GF-D8 (cell line): ENCODE measurements at regions not wholly inside any gene's neighbourhood (a gene's known extent, or its start where the extent isn't known, plus 50 kb on each side); places are given as distances from the start of the nearest gene placed in this dataset.
"Not testable (repeated sequence)": the region's sequence is repeated elsewhere in the genome, so short reads cannot be mapped to it uniquely, and the experiment has no call there.

Experiments used
- DNase-seq: peaks from one replicate; lab custom pipeline; 2025; lab: John Stamatoyannopoulos, UW

DNA sequence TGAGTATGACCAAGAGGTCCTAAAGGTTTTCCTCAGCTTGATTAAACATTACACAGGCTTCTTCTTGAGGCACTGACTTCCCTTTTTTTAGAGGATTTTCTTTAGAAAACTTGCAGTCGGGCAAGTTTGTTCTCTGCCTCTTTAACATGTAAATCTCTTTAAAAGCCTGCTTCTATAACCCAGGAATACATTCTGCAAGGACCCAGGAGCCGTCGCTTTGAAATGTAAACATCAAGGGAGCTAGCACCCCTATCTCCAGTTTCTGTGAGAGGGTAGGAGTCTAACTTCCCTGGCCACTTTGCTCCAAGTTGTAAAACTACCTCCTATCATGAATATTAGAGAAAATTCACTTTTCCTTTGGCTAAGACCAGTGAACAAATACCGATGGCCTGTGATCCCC, 201.5 kb upstream of the CPHXL start:
- DNase-seq, result no peak

DNA sequence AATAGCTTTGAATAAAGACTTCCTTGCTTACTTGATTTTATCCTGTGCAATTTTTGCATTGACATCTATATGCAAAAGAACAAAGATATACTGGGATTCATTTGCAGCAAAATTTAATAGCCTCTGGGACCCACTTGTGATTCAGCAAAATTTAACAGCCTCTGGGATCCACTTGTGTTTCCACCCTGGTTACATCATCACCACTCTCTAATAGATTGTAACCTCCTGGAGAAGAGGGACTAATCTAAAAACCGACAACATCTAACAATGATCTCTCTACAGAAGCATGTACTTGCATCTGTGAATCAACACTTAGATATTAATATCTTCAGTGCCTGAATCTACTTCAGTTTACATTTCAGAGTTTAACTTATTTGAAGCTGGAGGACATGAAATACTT, 202.0 kb upstream of the CPHXL start:
- no peak for DNase-seq

DNA sequence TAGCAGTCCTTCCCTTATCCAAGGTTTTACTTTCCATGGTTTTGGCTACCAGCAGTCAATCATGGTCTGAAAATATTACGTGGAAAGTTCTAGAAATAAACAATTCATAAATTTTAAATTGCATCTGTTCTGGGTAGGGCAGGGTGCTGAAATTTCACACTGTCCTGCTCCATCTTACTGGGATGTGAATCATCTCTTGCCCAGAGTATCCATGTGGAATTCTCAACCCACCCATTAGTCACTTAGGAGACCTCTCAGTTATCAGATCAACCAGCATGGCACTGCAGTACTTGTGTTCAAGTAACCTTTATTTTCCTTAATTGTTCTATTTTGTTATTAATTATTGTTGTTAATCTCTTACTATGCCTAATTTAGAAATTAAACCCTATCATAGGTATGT, 202.8 kb upstream of the CPHXL start:
- DNase-seq, result no peak

DNA sequence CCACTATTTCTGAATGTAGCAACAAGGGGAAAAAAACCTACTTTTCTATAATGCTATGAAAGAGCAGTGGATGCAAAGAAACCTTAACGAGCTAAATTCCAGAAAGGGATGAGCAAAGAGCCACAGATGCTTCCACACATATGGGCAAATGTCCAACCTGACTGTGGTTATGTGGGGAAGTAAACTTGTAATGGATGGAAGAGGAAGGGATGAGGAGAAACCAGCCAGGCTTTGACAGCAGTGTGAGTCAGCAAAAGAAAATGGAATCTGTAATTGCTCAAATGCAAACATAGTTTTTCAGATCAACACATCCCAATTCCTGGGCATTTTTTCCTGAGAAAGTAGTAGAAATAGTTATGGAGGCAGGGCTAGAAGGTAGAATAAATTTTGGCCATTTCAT, 204.8 kb upstream of the CPHXL start:
- DNase-seq, result no peak

DNA sequence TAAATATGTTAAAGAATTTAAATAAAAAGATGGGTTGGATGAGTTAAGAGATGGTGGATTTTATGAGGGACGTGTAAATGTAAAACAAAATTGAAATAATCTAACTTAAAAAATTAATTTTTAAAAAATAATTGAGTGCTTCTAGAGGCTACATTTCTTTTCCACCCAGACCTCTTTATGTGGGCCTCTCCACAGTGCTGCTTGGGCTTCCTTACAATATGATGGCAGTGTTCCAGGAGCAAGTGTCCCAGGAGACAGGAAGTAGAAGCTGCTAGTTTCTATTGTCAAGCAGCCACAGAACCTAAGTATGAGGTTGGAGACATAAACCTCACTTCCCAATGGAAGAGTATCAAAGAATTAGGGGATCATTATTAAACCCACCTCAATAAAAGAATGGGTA, 205.7 kb upstream of the CPHXL start:
- no peak for DNase-seq

DNA sequence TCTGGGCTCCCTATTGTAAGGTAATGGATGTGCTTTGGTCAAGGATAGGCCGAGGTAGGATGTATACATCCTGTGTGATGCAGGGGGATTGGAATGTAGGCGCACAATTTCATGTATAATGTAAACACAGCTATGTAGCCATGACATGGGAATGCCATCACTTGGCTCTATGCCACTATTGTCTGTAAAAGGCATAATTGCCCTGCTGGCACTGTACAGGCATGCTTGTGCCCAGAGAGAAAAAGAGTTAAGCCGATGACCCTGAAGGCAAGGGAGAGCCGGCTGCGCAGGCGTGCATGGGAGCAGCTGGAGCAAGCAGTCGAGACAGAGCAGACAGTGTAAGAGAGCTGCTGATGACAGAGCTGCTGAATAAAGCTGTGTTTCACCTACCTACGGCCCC, 212.5 kb upstream of the CPHXL start:
- no peak for DNase-seq

DNA sequence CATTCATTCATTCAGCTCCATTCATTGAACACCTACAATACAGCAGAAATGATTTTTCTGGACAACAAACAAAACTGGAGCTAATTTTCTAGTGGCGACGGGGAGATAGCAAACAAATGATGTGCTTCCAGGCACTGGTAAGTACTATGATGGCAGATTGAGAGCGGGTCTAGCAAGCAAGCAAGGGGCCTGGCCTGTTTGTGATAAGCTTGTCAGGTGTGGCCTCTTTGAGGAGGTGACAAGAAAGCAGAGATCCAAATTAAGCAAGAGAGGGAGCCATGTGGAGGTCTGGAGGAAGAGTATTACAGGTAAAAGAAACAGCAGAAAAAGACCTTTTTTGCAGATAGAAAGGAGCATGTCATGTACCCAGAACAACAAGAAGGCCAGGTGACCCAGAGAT, 216.1 kb upstream of the CPHXL start:
- DNase-seq, result no peak

DNA sequence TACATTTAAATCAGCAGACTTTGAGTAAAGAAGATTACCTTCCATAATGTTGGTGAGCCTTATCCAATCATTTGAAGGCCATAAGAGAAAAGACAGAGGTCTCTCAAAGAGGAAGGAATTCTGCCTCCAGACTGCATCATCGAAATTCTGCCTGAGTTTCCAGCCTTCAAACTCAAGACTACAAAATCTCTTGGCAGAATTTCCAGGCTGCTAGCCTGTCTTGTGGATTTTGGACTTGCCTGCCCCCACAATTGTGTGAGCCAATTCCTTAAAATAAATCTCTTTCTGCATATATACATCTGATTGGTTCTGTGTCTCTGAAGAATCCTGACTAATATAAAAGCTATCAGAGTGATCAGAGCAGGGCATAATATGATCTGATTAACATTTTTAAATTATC, 216.6 kb upstream of the CPHXL start:
- DNase-seq, result no peak

DNA sequence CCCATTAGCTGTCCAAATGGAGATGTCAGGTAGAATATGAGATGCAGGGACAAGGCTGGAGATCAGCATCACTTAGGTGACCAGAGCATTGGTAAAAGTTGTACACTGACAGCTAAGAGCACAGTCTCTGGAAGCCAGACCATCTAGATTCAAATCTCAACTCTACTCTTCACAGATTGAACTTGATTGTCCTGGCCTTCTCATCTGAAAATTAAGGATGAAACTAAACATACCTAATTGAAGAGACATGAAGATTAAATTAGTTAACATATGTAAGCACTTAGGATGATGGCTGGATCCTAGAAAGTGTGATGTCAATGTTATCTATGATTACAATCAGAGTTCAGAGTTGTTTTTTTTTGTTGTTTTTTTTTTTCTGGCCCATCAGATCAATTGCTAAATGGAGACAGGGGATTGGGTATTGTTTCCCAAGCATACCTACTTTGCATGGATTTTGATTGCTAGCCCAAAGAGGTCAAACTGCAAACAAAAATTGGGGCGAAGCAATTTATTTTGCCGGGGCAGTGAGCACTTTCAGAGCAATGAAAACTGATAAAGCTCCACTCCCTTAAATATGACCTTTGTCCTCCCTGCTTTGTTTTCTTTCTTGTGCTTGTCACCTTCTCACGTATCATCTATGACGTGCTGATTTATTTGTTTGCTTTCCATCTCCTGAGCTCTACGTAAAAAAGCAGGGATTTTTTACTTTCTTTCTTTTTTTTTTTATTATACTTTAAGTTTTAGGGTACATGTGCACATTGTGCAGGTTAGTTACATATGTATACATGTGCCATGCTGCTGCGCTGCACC, 217.6 kb upstream of the CPHXL start:
- no peak for DNase-seq

DNA sequence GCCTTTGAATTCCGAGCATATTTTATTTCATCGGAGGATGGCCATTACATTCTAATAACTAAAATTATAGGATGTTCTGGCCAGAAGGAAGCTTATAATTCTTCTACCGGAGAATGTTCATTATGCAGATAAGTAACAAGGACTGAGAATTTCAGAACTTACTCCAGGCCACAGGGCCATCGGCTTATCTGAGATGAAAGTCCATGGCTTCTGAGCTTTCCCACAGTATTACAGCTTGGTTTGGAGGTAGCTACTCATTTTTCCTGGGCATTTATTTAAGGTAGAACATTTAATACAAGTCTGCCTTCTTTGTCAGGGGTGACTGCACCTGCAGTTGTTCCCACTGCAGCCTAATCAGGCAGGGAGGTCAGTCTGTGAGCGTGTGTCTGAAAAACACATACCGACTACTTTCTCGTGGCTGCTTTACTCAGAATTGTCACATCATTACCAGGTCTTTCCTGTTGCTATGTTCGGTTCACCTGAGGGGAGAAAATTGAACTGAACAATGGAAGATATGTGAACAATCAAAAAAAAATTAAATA, 219.7 kb upstream of the CPHXL start:
- DNase-seq, result no peak

DNA sequence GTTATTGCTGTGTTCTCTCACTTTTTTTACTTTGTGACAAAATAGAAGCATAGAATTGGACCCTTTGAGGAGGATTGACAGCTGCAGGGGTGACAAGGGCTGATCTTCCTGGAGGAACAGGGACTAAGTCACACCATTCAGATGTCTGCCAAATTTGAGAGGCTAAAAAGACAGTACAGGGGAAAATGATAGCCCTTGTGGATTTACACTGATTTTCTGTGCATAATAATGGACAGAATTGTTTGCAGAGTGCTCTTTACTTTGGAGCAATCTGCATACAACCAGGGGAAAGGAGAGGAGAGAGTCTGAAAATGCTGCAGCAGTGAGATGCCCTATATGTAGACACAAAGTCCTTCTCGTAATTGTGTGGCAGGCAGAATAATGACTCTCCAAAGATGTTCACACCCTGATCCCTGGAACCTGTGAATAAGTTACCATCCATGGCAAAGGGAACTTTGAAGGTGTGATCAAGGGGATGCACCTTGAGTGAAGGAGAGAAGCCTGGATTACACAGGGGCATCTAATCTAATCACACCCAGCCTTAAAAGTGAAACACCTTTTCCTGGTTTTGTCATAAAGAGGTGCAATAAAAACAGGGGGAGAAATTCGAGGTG, 221.4 kb upstream of the CPHXL start:
- no peak for DNase-seq

DNA sequence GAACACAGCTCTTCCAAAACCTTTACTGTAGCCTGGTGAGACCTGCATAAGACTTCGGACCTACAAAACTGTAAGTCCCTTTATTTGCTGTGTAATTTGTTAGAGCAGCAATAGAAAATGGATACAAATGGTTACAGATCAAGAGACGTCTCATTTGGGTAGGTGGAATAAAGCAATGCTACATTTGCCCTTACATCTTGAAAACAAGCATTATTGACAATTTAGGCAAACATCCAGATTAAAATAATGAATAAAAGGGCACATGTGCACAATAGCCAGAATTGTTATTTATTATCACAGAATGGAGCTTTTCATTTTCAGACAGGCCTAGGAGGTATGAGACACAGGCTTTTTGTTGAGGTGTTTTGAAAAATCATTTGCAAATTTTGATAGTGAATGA, 222.2 kb upstream of the CPHXL start:
- DNase-seq, result no peak

DNA sequence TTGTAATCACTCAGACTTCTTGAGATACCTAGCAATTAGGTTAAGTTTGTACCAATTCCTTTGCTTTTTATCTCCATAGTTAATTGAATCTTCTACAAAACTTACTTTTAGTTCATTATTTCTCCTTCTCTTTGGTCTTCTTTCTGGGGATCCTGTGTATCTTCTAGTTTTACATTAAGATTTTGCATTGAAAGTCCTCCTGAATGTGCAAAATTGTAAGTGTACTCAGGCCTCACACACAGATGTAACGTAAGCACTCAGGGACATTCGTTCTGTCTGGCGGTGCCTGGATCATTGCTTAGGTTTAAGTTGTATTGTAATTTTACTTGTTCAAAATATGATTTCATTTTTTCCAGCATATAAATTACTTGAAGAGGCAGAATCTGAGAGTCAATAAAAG, 222.6 kb upstream of the CPHXL start:
- DNase-seq, result no peak

DNA sequence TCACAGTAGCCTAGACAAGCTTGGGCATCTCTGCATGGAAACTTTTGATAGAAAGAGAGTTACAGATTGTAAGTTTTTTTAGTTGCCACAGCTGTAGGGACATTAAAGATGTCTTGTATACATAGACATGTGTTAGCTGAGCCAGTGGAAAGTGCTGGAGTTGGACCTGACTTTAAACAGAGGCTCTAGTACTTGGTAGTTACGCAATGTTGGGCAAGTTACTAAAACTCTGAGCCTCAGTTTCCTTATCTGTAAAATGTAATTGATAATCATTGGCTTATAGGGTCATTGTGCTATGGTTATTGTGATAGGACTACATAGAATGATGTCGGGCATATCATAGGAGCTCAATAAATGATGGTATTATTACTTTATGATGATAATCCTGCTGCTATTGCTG, 225.8 kb upstream of the CPHXL start:
- no peak for DNase-seq

DNA sequence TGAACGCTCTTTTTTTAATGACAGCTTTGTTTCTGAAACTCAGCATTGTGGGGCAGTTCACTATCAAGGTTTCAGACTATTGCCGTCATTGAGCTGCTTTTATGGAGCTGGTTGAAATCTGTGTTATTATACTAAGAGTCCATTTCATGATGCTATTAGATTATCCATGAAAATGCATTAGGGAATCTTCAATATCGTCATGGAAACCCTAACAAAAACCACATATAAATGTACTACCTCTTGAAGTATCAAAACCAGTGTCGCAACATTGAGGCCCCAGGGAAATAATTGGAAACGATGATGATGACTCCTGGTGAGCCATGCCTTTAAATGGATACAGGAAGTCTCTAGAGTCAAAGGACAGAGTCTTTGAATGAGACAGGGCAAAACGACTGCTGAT, 231.6 kb upstream of the CPHXL start:
- DNase-seq, result no peak

DNA sequence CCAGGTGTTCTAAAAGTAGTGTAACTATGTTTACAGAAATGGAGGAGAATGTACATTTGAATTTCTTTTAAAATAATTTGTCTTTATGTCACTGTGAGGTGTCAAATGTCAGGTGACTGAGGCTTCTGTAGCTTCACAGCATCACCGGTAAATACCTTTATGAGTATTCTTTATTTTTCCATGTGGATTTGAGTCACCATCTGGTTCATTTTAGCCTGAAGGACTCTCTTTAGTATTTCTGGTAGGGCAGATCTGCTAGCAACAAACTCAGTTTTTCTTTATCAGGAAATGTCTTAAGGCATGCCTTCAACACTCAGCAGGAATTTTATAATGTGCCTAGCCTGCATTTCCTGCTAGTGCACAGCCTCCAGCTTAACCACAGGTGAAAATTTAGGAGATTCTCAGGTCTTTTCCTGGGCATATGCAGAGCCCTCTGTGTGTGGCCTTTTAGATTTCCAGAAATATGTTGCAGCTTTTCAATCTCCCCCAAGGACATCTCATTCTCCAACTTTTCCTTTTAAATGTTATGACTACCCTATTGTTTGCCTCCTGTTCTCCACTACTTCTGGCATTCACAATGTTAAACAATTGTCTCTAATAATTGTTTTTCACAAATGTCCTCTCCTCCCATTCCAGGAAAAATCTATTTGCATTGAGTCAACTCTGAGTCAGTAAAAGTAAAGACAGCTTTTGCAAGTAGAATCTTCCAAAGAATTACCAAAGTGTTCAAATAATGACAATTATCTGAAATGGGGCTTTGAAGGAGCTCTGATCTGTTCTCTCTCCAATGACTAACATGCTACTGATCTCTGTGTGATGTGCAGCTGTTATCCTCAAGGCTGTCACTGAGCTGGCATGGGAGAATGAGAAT, 239.4 kb upstream of the CPHXL start:
- DNase-seq, result no peak

DNA sequence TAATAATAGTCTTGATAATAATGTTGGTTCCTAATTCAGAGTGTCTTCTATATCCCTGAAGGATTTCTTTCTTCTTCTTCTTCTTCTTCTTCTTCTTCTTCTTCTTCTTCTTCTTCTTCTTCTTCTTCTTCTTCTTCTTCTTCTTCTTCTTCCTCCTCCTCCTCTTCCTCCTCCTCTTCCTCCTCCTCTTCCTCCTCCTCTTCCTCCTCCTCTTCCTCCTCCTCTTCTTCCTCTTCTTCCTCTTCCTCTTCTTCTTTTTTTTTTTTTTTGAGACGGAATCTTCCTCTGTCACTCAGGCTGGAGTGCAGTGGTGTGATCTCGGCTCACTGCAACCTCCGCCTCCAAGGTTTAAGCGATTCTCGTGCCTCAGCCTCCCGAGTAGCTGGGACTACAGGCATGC, 242.8 kb upstream of the CPHXL start:
- DNase-seq, result not testable (repeated sequence)

DNA sequence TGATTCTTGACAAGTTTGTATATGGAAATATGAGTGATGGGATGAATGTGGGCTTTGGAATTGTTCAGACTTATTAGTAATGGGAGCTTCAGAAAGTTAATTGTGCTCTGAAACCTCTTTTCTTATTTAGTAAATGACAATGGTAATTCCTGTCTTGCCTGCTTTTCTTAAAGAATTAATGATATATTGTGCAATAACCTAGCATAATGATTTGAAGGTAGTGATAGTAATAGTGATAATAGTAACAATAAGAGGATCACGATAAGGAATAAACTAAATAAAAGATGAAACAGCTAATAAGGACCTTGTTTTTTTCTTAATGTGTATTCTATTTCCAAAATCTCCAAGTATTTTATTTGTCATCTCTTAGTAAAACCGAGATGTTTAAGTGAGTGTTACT, 245.0 kb upstream of the CPHXL start:
- no peak for DNase-seq

DNA sequence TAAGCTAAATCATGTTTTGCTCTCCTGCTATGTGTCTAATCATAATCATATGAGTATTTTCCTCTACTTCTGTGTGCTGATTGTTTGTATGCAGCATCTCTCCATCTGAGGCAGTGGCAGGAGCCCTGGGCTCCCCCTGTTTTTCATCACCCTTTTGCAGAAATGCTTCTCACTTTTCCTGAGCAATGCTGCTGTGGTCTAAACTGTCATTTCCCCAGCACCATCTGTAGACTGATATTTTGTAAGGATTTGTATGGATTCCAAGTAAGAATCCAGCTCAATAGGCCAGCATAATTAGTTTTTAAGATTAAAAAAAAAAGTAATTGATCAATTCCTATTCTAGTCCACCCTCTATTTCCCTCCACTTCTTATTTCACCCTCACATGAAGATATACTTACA, 257.0 kb upstream of the CPHXL start:
- no peak for DNase-seq

DNA sequence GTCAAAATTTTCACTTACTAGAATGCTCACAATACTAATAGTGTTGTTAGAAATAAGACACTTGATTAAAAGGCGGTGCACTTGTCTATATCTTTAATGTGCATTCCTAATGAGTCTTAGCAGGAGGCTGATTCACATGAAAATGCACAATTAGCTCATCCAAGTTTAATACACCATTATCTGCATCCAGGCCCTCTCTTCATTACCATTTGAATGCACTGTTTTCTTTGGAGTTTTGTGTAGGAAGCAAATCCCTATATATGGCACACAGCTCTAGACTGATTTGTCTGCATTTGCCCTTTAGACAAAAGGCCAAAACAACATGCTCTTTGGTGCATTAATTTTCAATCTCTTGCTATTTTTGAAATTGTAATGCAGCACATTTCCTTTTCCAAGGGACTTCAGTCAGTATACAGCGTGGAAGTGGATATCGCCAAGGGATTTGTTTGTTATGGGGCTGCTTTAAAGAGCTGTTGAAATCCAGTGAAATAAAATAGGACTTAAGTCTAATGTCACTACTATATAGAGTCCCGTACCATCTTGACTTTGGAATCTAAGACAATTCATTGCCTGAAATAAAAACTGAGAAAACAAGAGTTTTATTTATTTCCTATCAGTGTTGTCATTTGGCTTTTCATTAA, 257.6 kb upstream of the CPHXL start:
- DNase-seq, result no peak

DNA sequence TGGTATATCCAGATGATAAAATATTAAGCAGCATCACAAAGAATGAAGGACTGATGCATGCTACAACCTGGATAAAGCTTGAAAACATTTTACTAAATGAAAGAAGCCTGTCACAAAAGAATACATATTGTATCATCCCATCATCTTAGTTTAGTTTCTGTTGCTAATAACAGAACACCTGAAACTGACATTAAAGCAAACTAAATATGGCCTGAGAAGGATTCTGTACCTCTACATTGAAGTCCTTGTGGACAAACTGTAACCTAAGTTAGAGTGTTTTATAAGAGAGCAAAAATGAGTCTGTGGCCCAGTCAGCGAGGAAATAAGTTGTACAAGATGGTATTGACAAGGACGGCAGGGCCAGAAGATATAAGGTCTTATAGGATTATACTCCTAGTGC, 261.0 kb upstream of the CPHXL start:
- DNase-seq, result no peak

DNA sequence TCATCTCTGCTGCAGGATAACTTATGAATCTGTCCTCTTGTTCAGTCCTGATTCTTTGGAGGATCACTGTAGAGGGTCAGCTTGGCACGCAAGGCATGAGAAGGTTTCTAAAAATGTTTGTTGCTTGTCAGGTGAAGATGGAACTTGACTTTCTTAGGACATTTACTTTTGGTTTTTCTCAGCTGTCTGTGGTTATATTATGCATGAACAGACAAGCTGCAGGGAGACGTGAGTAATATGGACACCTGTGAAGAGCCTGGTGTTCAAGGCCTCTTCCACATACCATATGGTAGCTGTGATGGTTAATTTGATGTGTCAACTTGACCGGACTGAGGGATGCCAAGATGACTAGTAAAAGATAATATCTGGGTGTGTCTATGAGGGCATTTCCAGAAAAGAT, 270.2 kb upstream of the CPHXL start:
- DNase-seq, result no peak
